Left lung (tissue), 4 donors: ENCODE measurements at regions not wholly inside any gene's neighbourhood (a gene's known extent, or its start where the extent isn't known, plus 50 kb on each side); places are given as distances from the start of the nearest gene placed in this dataset.

ENCODE experiments used
- ATAC-seq: fragments of 200-7000 bp; cut with Tn5 transposase; one replicate; pipeline ENCODE4 v1.9.1; 2020; ENCODE audit warnings: moderate library complexity
- DNase-seq, 4 donors: peaks; one replicate each; pipeline ENCODE4 v3.0.0-alpha.2; 2013 to 2020
- H3K27ac ChIP-seq, 2 donors: fragments of 200-600 bp; sonication (generic) in 1 of 2; one replicate each; pipeline versions ENCODE4 v1.5.0 to v1.8.0; 2020 to 2021
- H3K27me3 ChIP-seq, 2 donors: fragments of 200-600 bp; sonication (generic) in 1 of 2; one replicate each; pipeline versions ENCODE4 v1.5.0 to v1.8.0; 2020 to 2021
- H3K36me3 ChIP-seq, 2 donors: fragments of 200-600 bp; sonication (generic) in 1 of 2; one replicate each; pipeline versions ENCODE4 v1.5.0 to v1.8.0; 2020 to 2021
- H3K4me1 ChIP-seq, 2 donors: fragments of 200-600 bp; one replicate each; pipeline ENCODE4 v1.8.0; 2021
- H3K4me3 ChIP-seq, 2 donors: fragments of 200-600 bp; sonication (generic) in 1 of 2; one replicate each; pipeline versions ENCODE4 v1.5.0 to v1.8.0; 2020 to 2021; ENCODE audit warnings: mild to moderate bottlenecking in 1 of 2
- H3K9me3 ChIP-seq, 2 donors: fragments of 200-600 bp; sonication (generic) in 1 of 2; one replicate each; pipeline versions ENCODE4 v1.5.0 to v1.8.0; 2020 to 2021
- intact Hi-C, 2 donors: fragments of 100-400 bp; cut with DNase I; formaldehyde crosslinking; loops; one replicate each; pipeline versions ENCODE4 v1.11.2 to v1.14.2; 2022
- TF ChIP-seq, protein P1 (sequence below), 2 donors: fragments of 200-600 bp; sonication (generic) in 1 of 2; IDR thresholded peaks; one replicate each; pipeline versions ENCODE4 v1.5.0 to v1.8.0; 2021; ENCODE audit warnings: antibody characterized with exemption in 2 of 2
- donor health status: DM: no; HTN: yes; CAD: no.
- donor health status: DM: no; HTN: no; CAD: no.

DNA sequence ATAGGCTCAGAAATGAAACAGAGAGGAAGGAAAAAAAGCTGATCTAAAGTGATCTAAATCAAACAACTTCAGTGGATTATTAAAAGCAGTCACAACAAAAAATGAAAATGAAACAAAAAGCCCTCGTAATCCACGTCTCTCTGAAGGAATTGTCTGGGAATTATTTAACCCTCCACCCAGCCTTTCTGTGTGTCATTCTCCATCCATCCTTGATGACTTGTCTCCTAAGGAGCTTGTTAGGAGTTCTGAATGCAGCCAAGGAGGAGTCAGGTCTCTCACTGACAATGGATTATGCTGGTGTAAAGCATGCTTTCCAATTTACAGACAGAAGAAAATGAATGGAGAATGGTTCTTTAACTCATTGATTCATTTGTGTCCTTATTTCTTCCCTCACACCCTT lies 359.3 kb upstream of the RUNX1 start:
- Histone ChIP-seq H3K9me3 (no peaks in the 10 kb centered on the region), H3K4me1 (no peaks in the 10 kb centered on the region), H3K36me3 (no peaks in the 10 kb centered on the region), H3K27ac (peak overlapping the region in 1 of 2 donors; percentile 51), H3K27me3 (no peaks in the 10 kb centered on the region), H3K4me3 (no peak overlapping the region)
- DNase-seq (no peak), ATAC-seq (no peak)
- intact Hi-C loops: no loop called here
- TF ChIP-seq, protein P1, sequence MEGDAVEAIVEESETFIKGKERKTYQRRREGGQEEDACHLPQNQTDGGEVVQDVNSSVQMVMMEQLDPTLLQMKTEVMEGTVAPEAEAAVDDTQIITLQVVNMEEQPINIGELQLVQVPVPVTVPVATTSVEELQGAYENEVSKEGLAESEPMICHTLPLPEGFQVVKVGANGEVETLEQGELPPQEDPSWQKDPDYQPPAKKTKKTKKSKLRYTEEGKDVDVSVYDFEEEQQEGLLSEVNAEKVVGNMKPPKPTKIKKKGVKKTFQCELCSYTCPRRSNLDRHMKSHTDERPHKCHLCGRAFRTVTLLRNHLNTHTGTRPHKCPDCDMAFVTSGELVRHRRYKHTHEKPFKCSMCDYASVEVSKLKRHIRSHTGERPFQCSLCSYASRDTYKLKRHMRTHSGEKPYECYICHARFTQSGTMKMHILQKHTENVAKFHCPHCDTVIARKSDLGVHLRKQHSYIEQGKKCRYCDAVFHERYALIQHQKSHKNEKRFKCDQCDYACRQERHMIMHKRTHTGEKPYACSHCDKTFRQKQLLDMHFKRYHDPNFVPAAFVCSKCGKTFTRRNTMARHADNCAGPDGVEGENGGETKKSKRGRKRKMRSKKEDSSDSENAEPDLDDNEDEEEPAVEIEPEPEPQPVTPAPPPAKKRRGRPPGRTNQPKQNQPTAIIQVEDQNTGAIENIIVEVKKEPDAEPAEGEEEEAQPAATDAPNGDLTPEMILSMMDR (IDR thresholded peaks at IDR 0.05): no peak

DNA sequence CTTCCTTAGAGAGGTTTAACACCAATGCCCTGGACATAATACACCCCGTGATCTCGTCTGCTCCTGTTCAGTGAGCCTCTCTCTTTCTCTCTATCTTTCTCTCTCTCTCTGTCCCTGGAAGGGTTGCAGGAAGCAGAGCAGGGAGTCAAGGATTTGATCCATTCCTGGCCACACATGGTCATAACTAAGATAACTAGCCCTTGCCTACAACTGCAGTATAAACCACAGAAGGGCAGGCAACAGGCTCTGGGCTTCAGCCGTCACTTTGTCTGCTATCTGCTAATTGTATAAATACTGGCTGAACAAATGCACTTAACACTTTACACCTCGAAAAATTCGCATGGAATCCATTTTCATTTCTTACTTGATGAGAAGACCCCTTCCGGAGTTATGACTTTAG lies 357.5 kb upstream of the RUNX1 start:
- DNase-seq (no peak), ATAC-seq (no peak)
- Histone ChIP-seq H3K4me3 (no peak overlapping the region), H3K27ac (no peak overlapping the region), H3K36me3 (no peaks in the 10 kb centered on the region), H3K4me1 (no peaks in the 10 kb centered on the region), H3K9me3 (no peaks in the 10 kb centered on the region), H3K27me3 (no peaks in the 10 kb centered on the region)
- TF ChIP-seq, protein P1 (IDR thresholded peaks at IDR 0.05): no peak
- intact Hi-C loops: no loop called here

DNA sequence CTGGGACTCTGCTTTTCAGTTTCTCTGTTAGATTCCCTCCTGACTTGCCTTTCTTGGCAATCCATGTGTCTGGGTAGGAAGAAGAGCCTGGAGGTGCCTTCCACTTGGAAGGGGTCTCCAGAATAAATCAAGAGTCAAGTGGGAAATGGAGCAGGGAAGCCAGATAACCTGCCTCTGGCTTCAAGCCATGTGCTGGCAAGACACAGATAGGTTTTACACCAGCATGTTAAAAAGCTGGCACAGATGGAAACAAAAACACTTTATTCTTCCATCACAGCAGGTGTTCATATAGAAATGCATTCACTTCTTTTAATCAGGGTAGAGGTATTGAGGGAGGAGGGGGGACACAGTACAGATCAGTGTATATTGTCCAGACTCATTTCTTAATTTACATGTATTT lies 356.9 kb upstream of the RUNX1 start:
- Histone ChIP-seq H3K27ac (no peak overlapping the region), H3K36me3 (no peaks in the 10 kb centered on the region), H3K4me1 (no peaks in the 10 kb centered on the region), H3K27me3 (no peaks in the 10 kb centered on the region), H3K9me3 (no peaks in the 10 kb centered on the region), H3K4me3 (no peak overlapping the region)
- no peak for DNase-seq
- TF ChIP-seq, protein P1 (IDR thresholded peaks at IDR 0.05): no peak
- no peak for ATAC-seq
- intact Hi-C loops: no loop called here

DNA sequence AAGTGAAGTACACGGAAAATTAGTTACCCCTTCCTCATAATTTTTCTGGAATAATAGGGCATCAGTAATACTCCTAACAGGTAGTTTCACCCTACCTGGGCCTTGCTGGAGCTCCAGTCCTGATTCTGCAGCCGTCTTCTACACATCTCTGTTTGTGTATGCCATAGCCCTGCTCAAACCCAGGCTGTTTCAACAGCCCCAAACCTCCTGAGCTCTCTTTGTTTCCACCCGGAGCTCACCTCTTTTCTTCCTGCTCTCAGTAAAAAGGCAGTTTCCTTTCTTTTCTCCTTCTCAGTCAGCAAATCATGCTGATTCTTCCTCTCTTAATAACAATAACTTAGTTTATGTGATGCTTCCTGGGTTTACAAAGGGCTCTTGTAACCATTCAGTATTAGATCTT lies 355.1 kb upstream of the RUNX1 start:
- H3K27ac ChIP-seq: no peak overlapping the region
- H3K36me3 ChIP-seq: no peaks in the 10 kb centered on the region
- H3K27me3 ChIP-seq: no peaks in the 10 kb centered on the region
- no peak overlapping the region for H3K4me3 ChIP-seq
- TF ChIP-seq, protein P1 (IDR thresholded peaks at IDR 0.05): no peak
- DNase-seq (no peak), ATAC-seq (no peak)
- peaks cover 0 to 11% of the 10 kb centered on the region in 2 donors for H3K4me1 ChIP-seq
- H3K9me3 ChIP-seq: no peaks in the 10 kb centered on the region
- intact Hi-C loops: no loop called here

DNA sequence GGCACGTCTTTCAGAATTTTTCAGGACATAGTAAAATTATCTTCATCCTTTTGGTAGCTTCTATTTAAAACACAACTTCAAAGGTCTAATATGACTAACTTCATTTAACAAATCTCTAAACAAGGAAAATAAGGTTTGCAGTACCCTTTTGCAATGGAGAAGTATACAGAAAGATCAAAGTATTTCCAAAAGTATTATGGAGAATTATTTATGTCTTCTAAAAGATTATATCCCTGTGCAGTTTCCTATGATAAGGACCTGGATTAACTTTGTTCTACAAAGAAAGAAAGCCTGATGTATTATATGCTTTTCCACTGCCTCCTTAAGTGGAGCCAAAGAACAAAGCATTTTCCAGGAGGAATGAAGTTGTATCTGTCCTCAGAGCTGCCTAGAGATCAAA lies 353.0 kb upstream of the RUNX1 start:
- no peak overlapping the region for H3K27ac ChIP-seq
- no peaks in the 10 kb centered on the region for H3K27me3 ChIP-seq
- no peaks in the 10 kb centered on the region for H3K36me3 ChIP-seq
- no peak for ATAC-seq
- peaks cover 0 to 18% of the 10 kb centered on the region in 2 donors for H3K4me1 ChIP-seq
- intact Hi-C loops: no loop called here
- TF ChIP-seq, protein P1 (IDR thresholded peaks at IDR 0.05): no peak
- no peaks in the 10 kb centered on the region for H3K9me3 ChIP-seq
- no peak for DNase-seq
- H3K4me3 ChIP-seq: no peak overlapping the region
